Erythroblast (primary cell): ENCODE measurements at regions not wholly inside any gene's neighbourhood (a gene's known extent, or its start where the extent isn't known, plus 50 kb on each side); places are given as distances from the start of the nearest gene placed in this dataset.

Source experiments
- GATA1 ChIP-seq: IDR thresholded peaks from 2 replicates; pipeline ENCODE4 v1.6.1; 2011; ENCODE audit warnings: low read depth, mild to moderate bottlenecking, control low read depth, low read length, moderate library complexity
- POLR2A ChIP-seq: IDR thresholded peaks from 2 replicates; pipeline ENCODE4 v1.6.1; 2011; ENCODE audit warnings: mild to moderate bottlenecking, low read length

GRCh38 chr10:33942508-33942907 lies 608.0 kb upstream of the NRP1 start:
- TF ChIP-seq POLR2A: no peak
- no peak for TF ChIP-seq GATA1
